Testis (tissue), 2 donors: ENCODE measurements at regions not wholly inside any gene's neighbourhood (a gene's known extent, or its start where the extent isn't known, plus 50 kb on each side); places are given as distances from the start of the nearest gene placed in this dataset.

Experiments used
- POLR2A ChIP-seq: fragments of 450-650 bp; IDR thresholded peaks from one replicate; pipeline ENCODE4 v1.6.1; 2017; ENCODE audit warnings: antibody characterized with exemption, mild to moderate bottlenecking, moderate library complexity
- TF ChIP-seq, protein P1 (sequence below), 3 experiments: fragments of 450-650 bp in 2 of 3; fragments of 200-600 bp in 1 of 3; sonication (generic) in 1 of 3; IDR thresholded peaks; one replicate each; pipeline ENCODE4 v1.5.1; 2016 to 2019; ENCODE audit warnings: antibody characterized with exemption in 3 of 3, mild to moderate bottlenecking in 2 of 3, moderate library complexity in 1 of 3

DNA sequence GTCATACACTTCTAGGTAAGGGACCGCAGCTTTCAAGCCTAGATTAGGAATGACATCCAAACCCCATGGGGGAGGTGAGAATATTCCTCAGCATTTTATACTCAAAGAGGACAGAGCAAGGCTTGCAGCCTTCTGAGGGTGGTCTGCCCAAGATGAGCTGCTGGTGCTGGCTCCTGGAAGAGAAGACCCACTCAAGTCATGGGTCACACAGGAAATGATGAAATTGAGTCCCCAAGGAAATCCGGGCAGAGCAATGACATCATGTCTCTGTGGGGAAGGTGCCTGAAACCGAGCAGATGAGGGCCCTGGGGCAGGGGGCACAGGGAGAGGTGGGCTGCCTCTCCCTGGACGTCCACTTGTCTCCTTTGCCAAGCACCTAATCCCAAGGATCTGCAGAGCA lies 468.7 kb downstream of the TSHZ3 start:
- TF ChIP-seq, protein P1, sequence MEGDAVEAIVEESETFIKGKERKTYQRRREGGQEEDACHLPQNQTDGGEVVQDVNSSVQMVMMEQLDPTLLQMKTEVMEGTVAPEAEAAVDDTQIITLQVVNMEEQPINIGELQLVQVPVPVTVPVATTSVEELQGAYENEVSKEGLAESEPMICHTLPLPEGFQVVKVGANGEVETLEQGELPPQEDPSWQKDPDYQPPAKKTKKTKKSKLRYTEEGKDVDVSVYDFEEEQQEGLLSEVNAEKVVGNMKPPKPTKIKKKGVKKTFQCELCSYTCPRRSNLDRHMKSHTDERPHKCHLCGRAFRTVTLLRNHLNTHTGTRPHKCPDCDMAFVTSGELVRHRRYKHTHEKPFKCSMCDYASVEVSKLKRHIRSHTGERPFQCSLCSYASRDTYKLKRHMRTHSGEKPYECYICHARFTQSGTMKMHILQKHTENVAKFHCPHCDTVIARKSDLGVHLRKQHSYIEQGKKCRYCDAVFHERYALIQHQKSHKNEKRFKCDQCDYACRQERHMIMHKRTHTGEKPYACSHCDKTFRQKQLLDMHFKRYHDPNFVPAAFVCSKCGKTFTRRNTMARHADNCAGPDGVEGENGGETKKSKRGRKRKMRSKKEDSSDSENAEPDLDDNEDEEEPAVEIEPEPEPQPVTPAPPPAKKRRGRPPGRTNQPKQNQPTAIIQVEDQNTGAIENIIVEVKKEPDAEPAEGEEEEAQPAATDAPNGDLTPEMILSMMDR (IDR thresholded peaks at IDR 0.05), result no peak
- TF ChIP-seq POLR2A, result no peak
